ENCODE measurements at regions not wholly inside any gene's neighbourhood (a gene's known extent, or its start where the extent isn't known, plus 50 kb on each side); places are given as distances from the start of the nearest gene placed in this dataset.

GRCh38 chr1:2970311-2971071 lies 50.8 kb upstream of the ACTRT2 start:
- no peak overlapping the region for H3K27ac ChIP-seq (ENCODE audit: low read depth, low read length, poor library complexity, severe bottlenecking)
- no peaks in the 10 kb centered on the region for H3K9me3 ChIP-seq (ENCODE audit: low read length)
- H3K36me3 ChIP-seq (ENCODE audit: insufficient read depth, low read length), result no peaks in the 10 kb centered on the region
- intact Hi-C loops (cut with micrococcal nuclease; ENCODE audit: unreplicated experiment), result no loop called here
- ChIA-PET POLR2A (no interaction called here), CTCF (ENCODE audit: unreplicated experiment) (no interaction called here)
- no peaks in the 10 kb centered on the region for H3K9me2 ChIP-seq (ENCODE audit: insufficient read depth, low read length)
- H3K4me2 ChIP-seq (ENCODE audit: low read length), result no peak overlapping the region
- DNase-seq (ENCODE audit: low spot score), result no peak
- H3K4me1 ChIP-seq (ENCODE audit: insufficient read depth, low read length, poor library complexity, severe bottlenecking), result no peaks in the 10 kb centered on the region
- no peaks in the 10 kb centered on the region for H3K79me2 ChIP-seq (ENCODE audit: insufficient read depth, low read depth, low read length)
- no peak overlapping the region for H3K4me3 ChIP-seq (ENCODE audit: low read depth, low read length, poor library complexity, severe bottlenecking)
- no TSS peak for BruUV-seq (replicated peaks)
- no peak overlapping the region for H2AFZ ChIP-seq (ENCODE audit: low read length)
- H4K20me1 ChIP-seq (ENCODE audit: insufficient read depth, low read length), result no peaks in the 10 kb centered on the region
- TF ChIP-seq CTCF (conservative IDR thresholded peaks at IDR 0.05; ENCODE audit: low read length) (no peak), EZH2phosphoT487 (IDR thresholded peaks at IDR 0.05; ENCODE audit: borderline replicate concordance, low read depth, low read length) (no peak)

- Histone ChIP-seq H3K79me2 (ENCODE audit: insufficient read depth, low read depth, low read length) (no peaks in the 10 kb centered on the region), H3K27ac (ENCODE audit: low read depth, low read length, poor library complexity, severe bottlenecking) (no peak overlapping the region), H3K4me3 (ENCODE audit: low read depth, low read length, poor library complexity, severe bottlenecking) (no peak overlapping the region), H4K20me1 (ENCODE audit: insufficient read depth, low read length) (no peaks in the 10 kb centered on the region), H3K9me3 (ENCODE audit: low read length) (no peaks in the 10 kb centered on the region), H3K4me1 (ENCODE audit: insufficient read depth, low read length, poor library complexity, severe bottlenecking) (no peaks in the 10 kb centered on the region), H3K36me3 (ENCODE audit: insufficient read depth, low read length) (no peaks in the 10 kb centered on the region), H3K4me2 (ENCODE audit: low read length) (no peak overlapping the region), H3K9me2 (ENCODE audit: insufficient read depth, low read length) (no peaks in the 10 kb centered on the region), H2AFZ (ENCODE audit: low read length) (no peak overlapping the region)
- POLR2A ChIA-PET, result no interaction called here
- DNase-seq (ENCODE audit: low spot score), result no peak
- no peak for TF ChIP-seq CTCF (conservative IDR thresholded peaks at IDR 0.05; ENCODE audit: low read length)
- intact Hi-C loops (cut with micrococcal nuclease; ENCODE audit: unreplicated experiment), result no loop called here
- no TSS peak for BruUV-seq (replicated peaks)
- CTCF ChIA-PET (ENCODE audit: unreplicated experiment), result no interaction called here
These were observed 50.2 kb upstream of the ACTRT2 start for GRCh38 chr1:2971101-2971501.
